ENCODE measurements at regions not wholly inside any gene's neighbourhood (a gene's known extent, or its start where the extent isn't known, plus 50 kb on each side); places are given as distances from the start of the nearest gene placed in this dataset.
"Not testable (repeated sequence)": the region's sequence is repeated elsewhere in the genome, so short reads cannot be mapped to it uniquely, and the experiment has no call there.

DNA sequence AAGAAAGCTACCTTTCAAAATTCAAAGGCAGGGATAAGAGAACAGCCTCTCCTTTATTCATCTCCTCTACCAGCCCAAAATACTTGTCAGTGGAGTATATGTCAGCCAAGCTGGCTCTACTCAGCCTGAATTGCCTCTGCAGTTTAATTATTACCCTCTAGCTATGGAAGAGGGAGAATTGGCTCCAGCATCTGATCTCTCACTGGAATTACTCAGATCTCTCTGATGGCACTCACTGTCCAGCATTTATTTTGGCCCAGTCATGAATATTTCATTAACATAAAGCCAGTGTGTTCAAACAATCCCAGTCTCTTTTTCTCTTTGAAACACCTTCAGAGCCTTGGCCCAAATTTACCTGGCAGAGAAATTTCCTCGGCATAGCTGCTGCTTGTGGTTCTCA lies 58.6 kb upstream of the TMEM108 start:
- DNase-seq, result no peak
- Histone ChIP-seq H3K9me3 (no peaks in the 10 kb centered on the region), H3K36me3 (no peaks in the 10 kb centered on the region), H3K4me3 (no peak overlapping the region), H3K27ac (no peak overlapping the region), H3K4me1 (no peaks in the 10 kb centered on the region), H3K27me3 (no peaks in the 10 kb centered on the region)
- no peak for TF ChIP-seq POLR2A (IDR thresholded peaks at IDR 0.05)
- TF ChIP-seq, protein P1, sequence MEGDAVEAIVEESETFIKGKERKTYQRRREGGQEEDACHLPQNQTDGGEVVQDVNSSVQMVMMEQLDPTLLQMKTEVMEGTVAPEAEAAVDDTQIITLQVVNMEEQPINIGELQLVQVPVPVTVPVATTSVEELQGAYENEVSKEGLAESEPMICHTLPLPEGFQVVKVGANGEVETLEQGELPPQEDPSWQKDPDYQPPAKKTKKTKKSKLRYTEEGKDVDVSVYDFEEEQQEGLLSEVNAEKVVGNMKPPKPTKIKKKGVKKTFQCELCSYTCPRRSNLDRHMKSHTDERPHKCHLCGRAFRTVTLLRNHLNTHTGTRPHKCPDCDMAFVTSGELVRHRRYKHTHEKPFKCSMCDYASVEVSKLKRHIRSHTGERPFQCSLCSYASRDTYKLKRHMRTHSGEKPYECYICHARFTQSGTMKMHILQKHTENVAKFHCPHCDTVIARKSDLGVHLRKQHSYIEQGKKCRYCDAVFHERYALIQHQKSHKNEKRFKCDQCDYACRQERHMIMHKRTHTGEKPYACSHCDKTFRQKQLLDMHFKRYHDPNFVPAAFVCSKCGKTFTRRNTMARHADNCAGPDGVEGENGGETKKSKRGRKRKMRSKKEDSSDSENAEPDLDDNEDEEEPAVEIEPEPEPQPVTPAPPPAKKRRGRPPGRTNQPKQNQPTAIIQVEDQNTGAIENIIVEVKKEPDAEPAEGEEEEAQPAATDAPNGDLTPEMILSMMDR (IDR thresholded peaks at IDR 0.05), result no peak
- intact Hi-C loops (cut with DNase I; ENCODE audit: low total_unique reads), result no loop called here

DNA sequence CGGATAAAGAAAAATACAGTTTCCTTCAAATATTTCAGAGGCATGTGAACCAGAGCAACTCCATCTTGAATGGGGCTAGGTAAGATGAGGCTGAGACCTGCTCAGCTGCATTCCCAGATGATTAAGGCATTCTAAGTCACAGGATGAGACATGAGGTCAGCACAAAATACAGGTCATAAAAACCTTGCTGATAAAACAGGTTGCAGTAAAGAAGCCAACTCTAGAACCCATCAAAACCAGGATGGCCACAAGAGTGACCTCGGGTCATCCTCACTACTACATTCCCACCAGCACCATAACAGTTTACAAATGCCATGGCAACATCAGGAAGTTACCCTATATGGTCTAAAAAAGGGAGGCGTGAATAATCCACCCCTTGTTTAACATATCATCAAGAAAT lies 59.2 kb upstream of the TMEM108 start:
- H3K9me3 ChIP-seq; H3K27me3 ChIP-seq; H3K27ac ChIP-seq; intact Hi-C loops (cut with DNase I; ENCODE audit: low total_unique reads); H3K4me1 ChIP-seq; H3K36me3 ChIP-seq; DNase-seq; H3K4me3 ChIP-seq: not testable (repeated sequence)

DNA sequence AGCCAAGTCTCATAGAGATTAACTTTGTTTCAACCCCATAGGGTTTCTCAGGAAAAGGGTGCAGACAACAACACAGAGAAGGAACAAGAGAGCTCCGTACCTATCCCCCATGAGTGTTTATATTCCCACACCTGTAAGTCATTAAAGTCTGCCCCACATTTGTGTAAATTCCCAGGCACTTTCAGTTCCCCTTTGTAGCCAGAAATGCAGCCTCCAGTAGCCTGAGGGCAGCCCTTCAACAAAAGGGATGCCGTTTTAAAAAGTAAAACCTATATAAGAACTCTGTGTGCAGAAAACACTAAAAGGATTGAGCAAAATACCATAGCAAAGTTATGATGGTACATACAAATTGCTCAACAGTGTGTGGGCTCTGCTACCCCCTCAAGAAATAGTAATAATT lies 59.7 kb upstream of the TMEM108 start:
- DNase-seq, result no peak
- Histone ChIP-seq H3K36me3 (no peaks in the 10 kb centered on the region), H3K9me3 (no peaks in the 10 kb centered on the region), H3K27me3 (no peaks in the 10 kb centered on the region), H3K4me3 (no peak overlapping the region), H3K4me1 (no peaks in the 10 kb centered on the region), H3K27ac (no peak overlapping the region)
- TF ChIP-seq, protein P1 (IDR thresholded peaks at IDR 0.05), result no peak
- no peak for TF ChIP-seq POLR2A (IDR thresholded peaks at IDR 0.05)
- intact Hi-C loops (cut with DNase I; ENCODE audit: low total_unique reads), result no loop called here

DNA sequence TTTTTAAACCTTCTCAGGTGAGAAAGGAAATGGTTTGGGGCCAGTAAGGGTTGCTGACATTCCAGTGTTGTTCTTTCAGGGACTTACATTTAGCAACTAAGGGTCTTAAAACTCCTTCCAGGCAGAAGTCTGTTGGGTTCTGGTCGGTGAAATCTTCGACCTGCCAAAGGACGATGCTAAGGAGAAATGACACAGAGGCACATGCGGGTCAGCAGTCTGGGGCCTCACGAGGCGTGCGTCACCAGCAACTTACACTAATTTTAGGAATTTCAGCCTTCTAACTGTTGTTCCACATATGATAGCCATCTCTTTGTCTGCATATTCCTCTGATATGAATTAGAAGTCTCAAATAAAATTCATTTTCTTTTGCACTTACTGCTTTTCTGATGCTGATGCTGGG lies 64.1 kb upstream of the TMEM108 start:
- TF ChIP-seq POLR2A (IDR thresholded peaks at IDR 0.05), result no peak
- TF ChIP-seq, protein P1 (IDR thresholded peaks at IDR 0.05), result no peak
- intact Hi-C loops (cut with DNase I; ENCODE audit: low total_unique reads), result no loop called here
- H3K27me3 ChIP-seq, result no peaks in the 10 kb centered on the region
- no peaks in the 10 kb centered on the region for H3K4me1 ChIP-seq
- no peaks in the 10 kb centered on the region for H3K36me3 ChIP-seq
- no peak overlapping the region for H3K27ac ChIP-seq
- no peak overlapping the region for H3K4me3 ChIP-seq
- no peak for DNase-seq
- H3K9me3 ChIP-seq, result no peaks in the 10 kb centered on the region

DNA sequence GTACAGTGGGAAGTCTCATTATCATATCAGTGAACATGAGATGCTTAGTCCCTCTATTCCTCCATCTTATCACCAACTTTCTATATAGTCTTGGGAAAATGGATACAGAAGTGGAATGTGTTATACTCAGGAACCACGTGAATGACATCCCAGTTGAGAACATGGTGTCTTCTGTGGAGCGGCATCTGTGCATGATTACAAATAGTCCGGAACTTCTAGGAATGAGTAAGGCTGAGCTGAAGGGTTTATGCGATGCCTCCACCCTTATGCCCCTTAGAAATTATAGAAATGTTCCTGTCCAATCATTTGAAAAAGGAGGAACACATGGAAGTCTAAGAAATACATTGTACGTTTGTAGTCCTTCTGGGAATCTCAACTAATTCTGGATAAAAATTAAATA lies 64.8 kb upstream of the TMEM108 start:
- no peaks in the 10 kb centered on the region for H3K9me3 ChIP-seq
- TF ChIP-seq POLR2A (IDR thresholded peaks at IDR 0.05), result no peak
- TF ChIP-seq, protein P1 (IDR thresholded peaks at IDR 0.05), result no peak
- H3K36me3 ChIP-seq, result no peaks in the 10 kb centered on the region
- DNase-seq, result no peak
- H3K27me3 ChIP-seq, result no peaks in the 10 kb centered on the region
- H3K4me3 ChIP-seq, result no peak overlapping the region
- no peaks in the 10 kb centered on the region for H3K4me1 ChIP-seq
- H3K27ac ChIP-seq, result no peak overlapping the region
- intact Hi-C loops (cut with DNase I; ENCODE audit: low total_unique reads), result no loop called here

DNA sequence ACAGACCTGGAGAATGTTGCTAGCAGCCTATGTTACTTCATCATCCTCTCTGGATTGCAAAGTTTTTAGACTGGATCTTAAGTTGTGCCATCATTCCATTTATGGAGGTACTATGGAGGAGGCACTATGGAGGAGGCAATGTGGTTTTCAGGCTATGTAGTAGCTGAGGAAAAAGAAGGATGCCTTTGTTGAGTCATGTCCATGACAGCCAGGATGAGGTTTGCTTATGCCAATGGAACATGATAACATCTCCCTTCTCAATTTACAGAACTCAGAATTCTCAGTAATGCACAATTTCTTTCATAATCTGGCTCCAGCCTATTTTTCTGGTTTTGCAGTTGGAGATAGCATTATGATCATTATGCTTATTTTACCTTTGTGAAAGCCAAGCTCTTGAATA lies 65.9 kb upstream of the TMEM108 start:
- no peak for TF ChIP-seq POLR2A (IDR thresholded peaks at IDR 0.05)
- TF ChIP-seq, protein P1 (IDR thresholded peaks at IDR 0.05), result no peak
- Histone ChIP-seq H3K9me3 (no peaks in the 10 kb centered on the region), H3K4me1 (no peaks in the 10 kb centered on the region), H3K27me3 (no peaks in the 10 kb centered on the region), H3K4me3 (no peak overlapping the region), H3K27ac (no peak overlapping the region), H3K36me3 (no peaks in the 10 kb centered on the region)
- no peak for DNase-seq
- intact Hi-C loops (cut with DNase I; ENCODE audit: low total_unique reads), result no loop called here

Data from uterus (tissue), 3 donors.